ENCODE measurements at regions not wholly inside any gene's neighbourhood (a gene's known extent, or its start where the extent isn't known, plus 50 kb on each side); places are given as distances from the start of the nearest gene placed in this dataset.

DNA sequence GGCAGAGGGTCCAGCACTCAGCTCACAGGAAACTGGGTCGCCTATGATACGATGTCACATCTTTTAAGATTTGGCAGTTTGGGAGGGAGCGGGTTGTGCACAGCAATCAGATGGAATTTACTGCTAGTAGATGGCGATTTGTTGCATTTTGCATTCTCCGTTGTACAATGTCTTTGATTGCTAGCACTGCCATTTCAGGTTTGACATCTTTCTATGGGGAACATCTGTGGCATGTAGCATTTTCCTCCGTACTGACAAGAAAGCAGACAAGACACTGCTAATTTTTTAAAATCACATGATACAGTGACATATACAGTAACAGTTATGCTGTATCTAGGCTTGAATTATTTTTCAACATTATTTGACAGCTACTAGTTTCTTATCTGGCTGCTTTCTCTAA is 119.7 kb upstream of the PCSK2 start:
- TF ChIP-seq, protein P1, sequence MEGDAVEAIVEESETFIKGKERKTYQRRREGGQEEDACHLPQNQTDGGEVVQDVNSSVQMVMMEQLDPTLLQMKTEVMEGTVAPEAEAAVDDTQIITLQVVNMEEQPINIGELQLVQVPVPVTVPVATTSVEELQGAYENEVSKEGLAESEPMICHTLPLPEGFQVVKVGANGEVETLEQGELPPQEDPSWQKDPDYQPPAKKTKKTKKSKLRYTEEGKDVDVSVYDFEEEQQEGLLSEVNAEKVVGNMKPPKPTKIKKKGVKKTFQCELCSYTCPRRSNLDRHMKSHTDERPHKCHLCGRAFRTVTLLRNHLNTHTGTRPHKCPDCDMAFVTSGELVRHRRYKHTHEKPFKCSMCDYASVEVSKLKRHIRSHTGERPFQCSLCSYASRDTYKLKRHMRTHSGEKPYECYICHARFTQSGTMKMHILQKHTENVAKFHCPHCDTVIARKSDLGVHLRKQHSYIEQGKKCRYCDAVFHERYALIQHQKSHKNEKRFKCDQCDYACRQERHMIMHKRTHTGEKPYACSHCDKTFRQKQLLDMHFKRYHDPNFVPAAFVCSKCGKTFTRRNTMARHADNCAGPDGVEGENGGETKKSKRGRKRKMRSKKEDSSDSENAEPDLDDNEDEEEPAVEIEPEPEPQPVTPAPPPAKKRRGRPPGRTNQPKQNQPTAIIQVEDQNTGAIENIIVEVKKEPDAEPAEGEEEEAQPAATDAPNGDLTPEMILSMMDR (conservative IDR thresholded peaks at IDR 0.05; ENCODE audit: low read length) = no peak
- TF ChIP-seq EZH2phosphoT487 (IDR thresholded peaks at IDR 0.05; ENCODE audit: borderline replicate concordance) = no peak
